ENCODE measurements at regions not wholly inside any gene's neighbourhood (a gene's known extent, or its start where the extent isn't known, plus 50 kb on each side); places are given as distances from the start of the nearest gene placed in this dataset.

DNA sequence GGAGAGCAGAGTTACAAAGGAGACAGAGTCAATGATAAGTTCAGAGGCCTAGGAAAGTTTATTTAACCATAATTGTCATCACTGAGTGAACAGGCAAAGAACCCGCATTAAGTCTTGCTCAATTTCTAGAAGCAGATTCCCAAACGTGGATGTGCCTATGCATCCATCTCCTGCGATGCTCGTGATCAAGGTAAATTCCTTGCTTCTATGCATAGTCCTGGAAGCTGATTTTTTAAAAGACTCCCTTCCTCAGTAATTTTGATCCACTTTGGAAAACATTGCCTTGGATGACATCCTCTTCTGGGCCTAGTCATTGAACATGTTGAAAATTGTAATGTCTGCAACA, 116.4 kb downstream of the TNFSF18 start:
- H3K9ac ChIP-seq (ENCODE audit: low read length): no peak overlapping the region
- H3K27ac ChIP-seq (ENCODE audit: low read length): no peak overlapping the region
- H4K20me1 ChIP-seq (ENCODE audit: insufficient read depth, low read length): no peaks in the 10 kb centered on the region
- H3K9me2 ChIP-seq (replicated peaks; ENCODE audit: insufficient read depth, low read length): no peaks in the 10 kb centered on the region
- TF ChIP-seq EZH2 (optimal IDR thresholded peaks at IDR 0.05; ENCODE audit: low read depth, low read length) (no peak), EZH2phosphoT487 (IDR thresholded peaks at IDR 0.05; ENCODE audit: low read length) (no peak)
- TF ChIP-seq, protein P1, sequence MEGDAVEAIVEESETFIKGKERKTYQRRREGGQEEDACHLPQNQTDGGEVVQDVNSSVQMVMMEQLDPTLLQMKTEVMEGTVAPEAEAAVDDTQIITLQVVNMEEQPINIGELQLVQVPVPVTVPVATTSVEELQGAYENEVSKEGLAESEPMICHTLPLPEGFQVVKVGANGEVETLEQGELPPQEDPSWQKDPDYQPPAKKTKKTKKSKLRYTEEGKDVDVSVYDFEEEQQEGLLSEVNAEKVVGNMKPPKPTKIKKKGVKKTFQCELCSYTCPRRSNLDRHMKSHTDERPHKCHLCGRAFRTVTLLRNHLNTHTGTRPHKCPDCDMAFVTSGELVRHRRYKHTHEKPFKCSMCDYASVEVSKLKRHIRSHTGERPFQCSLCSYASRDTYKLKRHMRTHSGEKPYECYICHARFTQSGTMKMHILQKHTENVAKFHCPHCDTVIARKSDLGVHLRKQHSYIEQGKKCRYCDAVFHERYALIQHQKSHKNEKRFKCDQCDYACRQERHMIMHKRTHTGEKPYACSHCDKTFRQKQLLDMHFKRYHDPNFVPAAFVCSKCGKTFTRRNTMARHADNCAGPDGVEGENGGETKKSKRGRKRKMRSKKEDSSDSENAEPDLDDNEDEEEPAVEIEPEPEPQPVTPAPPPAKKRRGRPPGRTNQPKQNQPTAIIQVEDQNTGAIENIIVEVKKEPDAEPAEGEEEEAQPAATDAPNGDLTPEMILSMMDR (IDR thresholded peaks at IDR 0.05; ENCODE audit: low read length): no peak
- no peaks in the 10 kb centered on the region for H3K9me3 ChIP-seq (replicated peaks; ENCODE audit: insufficient read depth, low read length)
- no peaks in the 10 kb centered on the region for H3K36me3 ChIP-seq (replicated peaks; ENCODE audit: insufficient read depth, low read length)
- no peaks in the 10 kb centered on the region for H3F3A ChIP-seq (ENCODE audit: insufficient read depth, low read length)
- no peaks in the 10 kb centered on the region for H3K4me1 ChIP-seq (ENCODE audit: low read length)
- H3K4me3 ChIP-seq (ENCODE audit: low read length): no peak overlapping the region
- H2AFZ ChIP-seq (ENCODE audit: low read length): no peak overlapping the region
- H3K4me2 ChIP-seq (ENCODE audit: low read depth, low read length): no peak overlapping the region
- no peaks in the 10 kb centered on the region for H3K79me2 ChIP-seq (ENCODE audit: low read length)
- H3K27me3 ChIP-seq (replicated peaks; ENCODE audit: insufficient read depth, low read length): no peaks in the 10 kb centered on the region
- no peak for DNase-seq

DNA sequence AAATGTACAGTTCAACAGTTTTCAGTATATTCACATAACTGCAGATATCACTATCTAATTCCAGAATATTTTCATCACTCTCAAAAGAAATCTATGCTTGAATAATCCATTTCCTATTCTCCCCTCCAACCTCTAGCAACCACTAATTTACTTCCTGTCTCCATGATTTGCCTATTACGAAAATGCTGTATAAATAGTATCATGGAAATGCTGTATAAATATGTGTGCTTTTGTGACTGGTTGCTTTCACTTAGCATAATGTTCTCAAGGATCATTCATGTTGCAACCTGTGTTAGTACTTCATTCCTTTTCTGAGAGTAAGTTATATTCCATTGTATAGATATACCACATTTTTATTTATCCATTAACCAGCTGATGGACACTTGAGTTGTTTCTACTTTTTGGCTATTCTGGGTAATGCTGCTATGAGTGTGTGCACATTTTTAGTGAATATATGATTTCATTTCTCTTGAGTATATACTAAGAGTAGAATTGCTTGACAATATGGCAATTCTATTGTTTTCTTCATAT, 115.6 kb downstream of the TNFSF18 start:
- Histone ChIP-seq H4K20me1 (ENCODE audit: insufficient read depth, low read length) (no peaks in the 10 kb centered on the region), H3K9me2 (replicated peaks; ENCODE audit: insufficient read depth, low read length) (no peaks in the 10 kb centered on the region), H2AFZ (ENCODE audit: low read length) (no peak overlapping the region), H3K36me3 (replicated peaks; ENCODE audit: insufficient read depth, low read length) (no peaks in the 10 kb centered on the region), H3K9me3 (replicated peaks; ENCODE audit: insufficient read depth, low read length) (no peaks in the 10 kb centered on the region), H3K4me3 (ENCODE audit: low read length) (no peak overlapping the region), H3K4me2 (ENCODE audit: low read depth, low read length) (no peak overlapping the region), H3F3A (ENCODE audit: insufficient read depth, low read length) (no peaks in the 10 kb centered on the region), H3K27ac (ENCODE audit: low read length) (no peak overlapping the region), H3K79me2 (ENCODE audit: low read length) (no peaks in the 10 kb centered on the region), H3K9ac (ENCODE audit: low read length) (no peak overlapping the region), H3K4me1 (ENCODE audit: low read length) (no peaks in the 10 kb centered on the region), H3K27me3 (replicated peaks; ENCODE audit: insufficient read depth, low read length) (no peaks in the 10 kb centered on the region)
- no peak for DNase-seq
- TF ChIP-seq EZH2 (optimal IDR thresholded peaks at IDR 0.05; ENCODE audit: low read depth, low read length) (no peak), EZH2phosphoT487 (IDR thresholded peaks at IDR 0.05; ENCODE audit: low read length) (no peak)
- TF ChIP-seq, protein P1 (IDR thresholded peaks at IDR 0.05; ENCODE audit: low read length): no peak

DNA sequence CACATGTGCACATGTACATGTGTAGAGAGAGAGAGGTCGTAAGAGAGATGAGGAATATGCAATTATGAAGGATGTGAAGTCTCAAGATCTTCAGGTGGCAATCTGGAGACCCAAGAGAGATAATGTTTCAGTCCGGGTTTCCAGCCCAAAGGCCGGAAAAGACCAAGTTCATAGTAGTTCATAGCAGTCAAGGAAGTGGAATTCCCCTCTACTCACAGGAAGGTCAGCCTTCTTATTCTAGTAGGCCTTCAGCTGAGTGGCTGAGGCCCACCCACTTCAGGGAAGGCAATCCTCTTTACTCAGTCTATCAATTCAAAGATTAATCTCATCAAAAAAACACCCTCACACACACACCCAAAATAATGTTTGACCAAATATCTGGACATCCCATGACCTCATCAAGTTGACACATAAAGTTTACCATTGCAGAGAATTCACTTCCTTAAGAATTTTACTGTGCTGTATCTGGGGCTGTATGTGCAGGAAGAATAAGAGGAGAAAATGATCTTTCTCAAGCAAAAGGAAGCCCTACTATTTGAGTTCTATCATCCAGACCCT, 114.6 kb downstream of the TNFSF18 start:
- Histone ChIP-seq H3K27ac (ENCODE audit: low read length) (no peak overlapping the region), H3K4me2 (ENCODE audit: low read depth, low read length) (no peak overlapping the region), H3K4me3 (ENCODE audit: low read length) (no peak overlapping the region), H3K4me1 (ENCODE audit: low read length) (no peaks in the 10 kb centered on the region), H3K36me3 (replicated peaks; ENCODE audit: insufficient read depth, low read length) (no peaks in the 10 kb centered on the region), H3F3A (ENCODE audit: insufficient read depth, low read length) (no peaks in the 10 kb centered on the region), H4K20me1 (ENCODE audit: insufficient read depth, low read length) (no peaks in the 10 kb centered on the region), H2AFZ (ENCODE audit: low read length) (no peak overlapping the region), H3K79me2 (ENCODE audit: low read length) (no peaks in the 10 kb centered on the region), H3K9me2 (replicated peaks; ENCODE audit: insufficient read depth, low read length) (no peaks in the 10 kb centered on the region), H3K27me3 (replicated peaks; ENCODE audit: insufficient read depth, low read length) (no peaks in the 10 kb centered on the region), H3K9me3 (replicated peaks; ENCODE audit: insufficient read depth, low read length) (no peaks in the 10 kb centered on the region), H3K9ac (ENCODE audit: low read length) (no peak overlapping the region)
- no peak for DNase-seq
- TF ChIP-seq EZH2phosphoT487 (IDR thresholded peaks at IDR 0.05; ENCODE audit: low read length): no peak
- TF ChIP-seq, protein P1 (IDR thresholded peaks at IDR 0.05; ENCODE audit: low read length): no peak
- no peak for TF ChIP-seq EZH2 (optimal IDR thresholded peaks at IDR 0.05; ENCODE audit: low read depth, low read length)

All from MM.1S (cell line).